Neural cell (in vitro differentiated cells): ENCODE measurements at regions not wholly inside any gene's neighbourhood (a gene's known extent, or its start where the extent isn't known, plus 50 kb on each side); places are given as distances from the start of the nearest gene placed in this dataset.

Experiments
- CTCF ChIP-seq: fragments of 450-650 bp; IDR thresholded peaks from 2 replicates; pipeline ENCODE4 v1.5.1; 2014; ENCODE audit warnings: antibody characterized with exemption, mild to moderate bottlenecking, moderate library complexity; ENCODE audit not compliant: poor library complexity, severe bottlenecking
- EZH2 ChIP-seq: fragments of 200-600, 300-800 bp; shearing (Covaris generic), sonication (generic); IDR thresholded peaks from 2 replicates; pipeline ENCODE4 v1.6.1; 2014; ENCODE audit warnings: antibody characterized with exemption, low read length, borderline replicate concordance, mild to moderate bottlenecking; ENCODE audit not compliant: insufficient read depth, poor library complexity, severe bottlenecking

GRCh38 chr10:3430501-3430900 is 257.9 kb upstream of the PITRM1 start:
- TF ChIP-seq CTCF (no peak), EZH2 (no peak)
